Left renal pelvis (tissue), 4 donors: ENCODE measurements at regions not wholly inside any gene's neighbourhood (a gene's known extent, or its start where the extent isn't known, plus 50 kb on each side); places are given as distances from the start of the nearest gene placed in this dataset.

Source experiments
- DNase-seq, 4 donors: peaks; one replicate each; pipeline ENCODE4 v3.0.0-alpha.2; 2013; ENCODE audit warnings: low read depth in 4 of 4, low spot score in 3 of 4

- no peak for DNase-seq
These were observed 148.6 kb downstream of the SYF2 start for GRCh38 chr1:25083481-25084345.

GRCh38 chr1:25082995-25083394, 149.3 kb downstream of the SYF2 start:
- no peak for DNase-seq

- DNase-seq: no peak
These were observed 149.9 kb downstream of the SYF2 start for GRCh38 chr1:25082216-25082899.

- DNase-seq: no peak
These were observed 150.8 kb downstream of the SYF2 start for GRCh38 chr1:25081496-25081895.

- no peak for DNase-seq
These were observed 150.5 kb upstream of the RUNX3 start for GRCh38 chr1:25080294-25081209.

- no peak for DNase-seq
These were observed 149.0 kb upstream of the RUNX3 start for GRCh38 chr1:25079048-25079447.

GRCh38 chr1:25074351-25075227, 144.5 kb upstream of the RUNX3 start:
- no peak for DNase-seq

- no peak for DNase-seq
These were observed 143.7 kb upstream of the RUNX3 start for GRCh38 chr1:25073640-25074270.

GRCh38 chr1:25072461-25072860, 142.4 kb upstream of the RUNX3 start:
- no peak for DNase-seq

- DNase-seq: no peak
These were observed 138.8 kb upstream of the RUNX3 start for GRCh38 chr1:25068829-25069228.

GRCh38 chr1:25068316-25068715, 138.2 kb upstream of the RUNX3 start:
- no peak for DNase-seq

- no peak for DNase-seq
These were observed 137.6 kb upstream of the RUNX3 start for GRCh38 chr1:25067518-25068251.

GRCh38 chr1:25066731-25067517, 136.8 kb upstream of the RUNX3 start:
- no peak for DNase-seq

- no peak for DNase-seq
These were observed 136.2 kb upstream of the RUNX3 start for GRCh38 chr1:25066256-25066655.

- DNase-seq: no peak
These were observed 135.7 kb upstream of the RUNX3 start for GRCh38 chr1:25065795-25066238.

- DNase-seq: no peak
These were observed 135.2 kb upstream of the RUNX3 start for GRCh38 chr1:25065321-25065721.

- no peak for DNase-seq
These were observed 134.6 kb upstream of the RUNX3 start for GRCh38 chr1:25064465-25065240.
